ENCODE measurements at regions not wholly inside any gene's neighbourhood (a gene's known extent, or its start where the extent isn't known, plus 50 kb on each side); places are given as distances from the start of the nearest gene placed in this dataset.
A peak's percentile ranks its signal among the peaks of the same experiment; 100 is the strongest.
"Not testable (repeated sequence)": the region's sequence is repeated elsewhere in the genome, so short reads cannot be mapped to it uniquely, and the experiment has no call there.

GRCh38 chrX:107296184-107296583 lies 89.8 kb downstream of the DNAAF6 start:
- not testable (repeated sequence) for ATAC-seq

GRCh38 chrX:107298276-107298675 lies 91.9 kb downstream of the DNAAF6 start:
- DNase-seq = no peak
- ATAC-seq = no peak

More at GRCh38 chrX:107296184-107296583, 89.8 kb downstream of the DNAAF6 start:
- DNase-seq = not testable (repeated sequence)

DNA sequence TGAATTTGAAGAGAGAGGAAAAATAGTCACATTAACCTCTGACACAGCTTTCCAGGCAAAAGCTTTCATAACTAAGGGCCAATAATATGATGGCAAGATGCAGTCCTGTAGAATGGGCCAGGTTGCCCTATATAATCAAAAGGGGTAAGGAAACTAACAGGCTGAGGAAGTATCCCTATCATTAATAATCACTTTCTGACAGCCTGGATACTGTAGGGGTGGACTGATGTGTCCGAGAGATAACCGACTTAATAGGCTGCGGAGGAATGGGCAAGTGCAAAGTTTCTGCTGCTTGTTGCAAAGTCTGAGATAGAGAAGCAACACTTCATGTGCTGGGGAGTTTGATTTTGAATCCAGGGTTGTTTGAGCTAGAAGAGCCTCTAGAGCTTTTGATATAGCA lies 94.8 kb downstream of the DNAAF6 start:
- no peak for ATAC-seq
- DNase-seq = no peak

DNA sequence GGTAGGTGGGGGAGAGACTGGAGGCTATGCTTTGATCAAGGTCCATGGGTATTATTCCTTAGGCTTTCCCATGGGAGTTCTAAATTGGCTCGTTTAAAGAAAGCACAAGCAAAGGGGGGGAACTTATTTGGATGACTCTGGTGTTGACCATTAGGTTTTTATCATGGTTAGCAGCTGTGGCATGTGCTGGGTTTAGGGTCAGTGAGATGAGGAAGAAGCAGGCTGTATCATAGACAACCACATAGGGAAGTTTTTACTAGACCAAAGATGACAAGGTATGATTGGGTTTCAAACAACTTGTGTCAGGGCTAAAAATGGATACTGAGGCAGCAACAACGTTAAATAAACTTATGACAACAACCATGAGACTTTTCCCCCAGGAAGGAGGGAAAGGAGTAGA lies 97.7 kb downstream of the DNAAF6 start:
- DNase-seq (no peak), ATAC-seq (no peak)

- DNase-seq (no peak), ATAC-seq (no peak)
Observed at GRCh38 chrX:107323786-107324492, 117.5 kb downstream of the DNAAF6 start.

GRCh38 chrX:107324493-107325310 lies 118.3 kb downstream of the DNAAF6 start:
- peak; percentile 11 for DNase-seq
- no peak for ATAC-seq

DNA sequence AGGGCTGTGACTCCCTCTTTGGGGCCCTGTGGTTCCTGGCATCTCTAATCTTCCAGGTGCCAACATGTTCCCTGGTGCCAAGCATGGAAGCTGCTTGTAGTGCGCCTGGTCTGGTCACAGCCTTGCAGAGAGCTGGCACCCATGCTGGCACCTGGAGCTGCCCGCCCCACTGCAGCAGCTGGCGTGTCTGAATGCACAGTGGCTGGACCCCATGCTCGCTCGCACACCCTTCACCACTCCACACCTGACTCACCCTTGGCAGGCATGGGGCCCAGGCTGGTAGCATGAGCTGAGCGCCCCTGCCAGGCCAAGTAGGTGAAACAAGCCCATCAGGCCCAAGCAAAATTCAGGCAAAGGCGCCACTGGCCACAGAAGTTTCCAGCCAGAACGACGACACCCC lies 119.1 kb downstream of the DNAAF6 start:
- DNase-seq (no peak), ATAC-seq (no peak)

DNA sequence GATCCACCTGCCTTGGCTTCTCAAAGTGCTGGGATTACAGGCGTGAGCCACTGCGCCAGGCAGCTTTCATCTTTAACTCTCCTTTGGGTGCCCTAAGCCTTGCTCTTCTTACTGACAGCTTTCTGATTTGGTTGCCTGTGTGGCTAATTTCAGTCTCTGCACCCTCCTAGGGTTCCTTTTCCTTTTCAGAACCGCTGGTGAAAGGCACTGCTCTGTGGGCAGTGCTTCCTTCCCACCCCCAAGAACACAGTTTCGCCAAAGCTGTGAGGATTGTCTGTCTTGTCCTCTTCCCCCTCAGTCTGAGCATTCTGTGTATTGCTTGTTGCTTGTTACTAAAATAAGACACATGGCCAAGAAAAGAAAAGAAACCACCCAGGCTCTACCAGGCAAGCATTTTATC lies 101.4 kb upstream of the FRMPD3 start:
- ATAC-seq (no peak), DNase-seq (no peak)

- no peak for ATAC-seq
- DNase-seq = no peak
Observed at GRCh38 chrX:107348990-107349389, 100.5 kb upstream of the FRMPD3 start.

DNA sequence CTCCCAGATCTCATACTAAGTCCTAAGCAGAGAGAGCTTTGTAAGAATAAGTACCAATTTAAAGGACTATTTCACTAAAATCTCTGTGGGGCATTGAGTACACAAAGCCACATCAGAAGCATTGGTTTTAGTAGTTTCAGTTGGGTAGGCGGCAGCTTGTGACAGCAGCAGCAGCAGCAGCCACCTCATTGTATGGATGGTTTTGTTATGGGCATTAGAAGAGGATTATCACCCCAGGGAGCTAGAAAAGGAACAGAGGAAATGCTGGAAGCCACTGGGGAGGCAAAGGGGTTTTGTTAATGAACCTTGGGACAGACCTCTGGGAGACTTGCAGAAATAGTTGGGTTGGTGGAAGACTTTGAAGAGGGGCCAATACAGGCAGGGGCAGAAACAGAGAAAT lies 93.9 kb upstream of the FRMPD3 start:
- ATAC-seq (no peak), DNase-seq (no peak)

- ATAC-seq (no peak), DNase-seq (no peak)
Observed at GRCh38 chrX:107360788-107361360, 88.6 kb upstream of the FRMPD3 start.

DNA sequence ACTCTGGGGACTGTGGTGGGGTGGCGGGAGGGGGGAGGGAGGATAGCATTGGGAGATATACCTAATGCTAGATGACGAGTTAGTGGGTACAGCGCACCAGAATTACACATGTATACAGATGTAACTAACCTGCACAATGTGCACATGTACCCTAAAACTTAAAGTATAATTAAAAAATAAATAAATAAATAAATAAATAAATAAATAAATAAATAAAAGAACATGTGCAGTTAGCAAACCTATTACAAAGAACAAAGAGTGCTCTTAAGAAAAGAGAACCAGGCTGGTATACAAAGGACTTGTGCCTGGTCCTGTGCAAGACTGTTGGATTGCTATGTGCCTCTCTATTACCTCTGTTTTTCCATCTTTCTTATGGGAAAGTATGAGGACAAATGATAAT lies 79.3 kb upstream of the FRMPD3 start:
- DNase-seq, ATAC-seq: not testable (repeated sequence)

DNA sequence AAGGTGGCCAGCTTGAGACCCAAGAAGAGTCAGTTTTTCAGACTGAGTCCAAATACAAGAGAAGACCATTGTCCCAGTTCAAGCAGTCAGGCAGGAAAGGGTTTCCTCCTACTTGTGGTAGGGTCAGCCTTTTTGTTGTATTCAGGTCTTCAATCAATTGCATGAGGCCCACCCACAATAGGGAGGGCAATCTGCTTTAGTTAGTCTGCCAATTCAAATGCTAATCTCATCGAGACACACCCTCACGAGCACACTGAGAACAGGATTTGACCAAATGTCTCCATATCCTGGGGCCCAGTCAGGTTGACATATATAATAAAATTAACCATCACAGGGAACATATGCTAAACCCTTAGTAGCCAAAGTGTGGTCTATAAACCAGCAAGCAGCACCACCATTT lies 75.3 kb upstream of the FRMPD3 start:
- DNase-seq (no peak), ATAC-seq (no peak)

DNA sequence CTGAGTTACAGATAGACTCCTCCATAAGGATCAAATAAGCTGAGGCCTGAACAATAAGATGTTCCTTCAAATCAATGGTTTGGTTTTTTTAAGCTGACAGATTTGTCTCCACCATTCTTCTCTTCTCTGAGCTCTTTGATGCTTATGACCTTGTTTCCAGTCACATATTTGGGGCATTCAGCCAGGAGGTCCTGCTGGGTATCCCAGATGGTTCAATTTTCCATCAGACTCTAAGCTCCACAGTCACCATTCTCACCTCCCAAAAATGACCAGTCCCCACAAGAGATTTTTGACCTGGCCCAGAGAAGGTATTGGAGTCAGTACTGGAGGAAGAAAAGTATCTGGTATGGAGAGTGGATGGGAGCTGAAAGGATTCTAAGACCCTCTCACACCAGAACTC lies 74.6 kb upstream of the FRMPD3 start:
- ATAC-seq = no peak

GRCh38 chrX:107376186-107376585 lies 73.3 kb upstream of the FRMPD3 start:
- not testable (repeated sequence) for ATAC-seq, DNase-seq

More for the DNA sequence above, 74.6 kb upstream of the FRMPD3 start:
- no peak for DNase-seq

DNA sequence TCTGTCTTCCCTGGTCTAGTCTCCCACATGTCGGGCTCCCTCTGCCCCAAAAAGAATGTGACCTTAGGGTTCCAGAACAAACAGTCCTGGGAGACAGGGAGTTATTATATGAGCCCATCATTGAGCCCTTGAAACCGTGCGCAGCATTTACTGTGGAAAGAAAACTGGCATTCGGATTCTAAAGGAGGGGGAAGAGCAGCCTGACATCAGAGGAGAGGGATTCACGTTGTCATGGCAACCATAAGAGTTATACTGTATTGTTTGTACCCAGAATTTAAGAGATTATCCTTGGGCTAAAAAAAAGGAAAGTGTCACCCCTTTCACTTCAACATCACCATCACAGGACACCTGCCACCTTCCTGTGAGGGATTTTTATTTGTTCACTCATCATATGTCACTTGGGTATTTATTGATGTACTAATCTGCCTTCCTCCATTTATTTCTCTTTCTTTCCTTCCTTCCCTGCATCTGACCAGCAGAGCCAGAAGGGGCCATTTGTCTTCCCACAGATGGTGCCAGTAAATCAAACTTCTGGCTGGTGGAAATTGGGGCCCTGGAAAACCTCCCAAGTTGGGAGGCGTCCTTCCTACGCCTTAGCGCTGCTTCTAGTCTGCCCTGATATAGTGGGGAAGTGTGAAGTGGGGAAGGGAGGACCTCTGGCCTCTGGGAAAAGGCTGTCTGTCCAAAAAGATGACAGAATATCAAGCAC lies 64.9 kb upstream of the FRMPD3 start:
- ATAC-seq = no peak
- DNase-seq = no peak

DNA sequence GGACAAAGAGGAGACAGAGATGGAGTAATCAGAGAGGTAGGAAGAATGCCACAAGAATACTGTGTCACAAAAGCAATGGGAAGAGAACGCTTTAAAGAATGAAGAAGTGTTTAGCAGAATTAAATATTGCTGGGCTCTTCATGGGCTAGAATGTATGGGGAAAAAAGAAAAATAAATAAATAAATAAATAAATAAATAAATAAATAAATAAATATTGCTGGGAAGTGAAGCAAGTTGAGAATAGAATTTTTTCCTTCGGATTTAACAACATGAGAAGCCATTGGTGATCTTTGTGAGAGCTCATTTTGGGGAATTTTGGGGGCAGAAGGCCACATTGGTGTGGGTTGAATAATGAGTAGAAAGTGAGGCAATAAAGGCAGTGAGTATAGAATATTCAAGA lies 59.7 kb upstream of the FRMPD3 start:
- DNase-seq = no peak
- ATAC-seq = no peak

GRCh38 chrX:107393656-107394055 lies 55.8 kb upstream of the FRMPD3 start:
- not testable (repeated sequence) for ATAC-seq, DNase-seq

DNA sequence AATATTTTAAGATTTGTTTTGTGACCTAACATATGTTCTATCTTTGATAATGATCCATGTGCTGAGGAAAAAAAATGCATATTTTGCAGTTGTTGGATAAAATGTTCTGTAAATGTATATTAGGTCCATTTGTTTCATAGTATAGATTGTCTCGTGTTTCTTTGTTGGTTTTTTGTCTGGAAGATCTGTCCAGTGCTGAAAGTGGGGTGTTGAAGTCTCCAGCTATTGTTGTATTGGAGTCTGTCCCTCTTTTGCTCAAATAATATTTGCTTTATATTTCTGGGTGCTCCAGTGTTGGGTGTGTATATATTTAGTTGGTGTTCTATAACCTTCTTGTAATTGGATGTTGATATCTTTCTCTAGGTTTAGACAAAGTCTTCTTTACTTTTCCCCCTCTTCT lies 53.2 kb upstream of the FRMPD3 start:
- DNase-seq (no peak), ATAC-seq (no peak)

DNA sequence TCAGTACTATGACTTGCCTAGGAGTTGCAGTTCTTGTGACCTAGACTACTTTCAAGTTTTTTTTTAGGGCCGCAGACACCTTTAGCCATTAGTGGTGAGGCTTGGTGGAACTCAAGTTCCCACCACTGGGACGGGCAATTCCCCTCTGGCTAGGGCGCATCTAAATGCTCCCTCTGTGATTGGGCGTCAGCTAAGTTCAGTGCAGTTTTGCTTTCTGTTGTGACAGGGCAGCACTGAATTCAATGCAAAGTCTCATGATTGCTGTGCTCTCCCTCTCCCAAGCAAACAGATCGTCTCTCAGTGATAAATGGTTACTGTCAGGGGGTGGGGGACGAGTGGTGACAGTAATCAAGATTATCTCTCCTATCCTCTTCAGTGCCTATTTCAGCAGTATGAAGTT lies 52.7 kb upstream of the FRMPD3 start:
- DNase-seq (no peak), ATAC-seq (no peak)

DNA sequence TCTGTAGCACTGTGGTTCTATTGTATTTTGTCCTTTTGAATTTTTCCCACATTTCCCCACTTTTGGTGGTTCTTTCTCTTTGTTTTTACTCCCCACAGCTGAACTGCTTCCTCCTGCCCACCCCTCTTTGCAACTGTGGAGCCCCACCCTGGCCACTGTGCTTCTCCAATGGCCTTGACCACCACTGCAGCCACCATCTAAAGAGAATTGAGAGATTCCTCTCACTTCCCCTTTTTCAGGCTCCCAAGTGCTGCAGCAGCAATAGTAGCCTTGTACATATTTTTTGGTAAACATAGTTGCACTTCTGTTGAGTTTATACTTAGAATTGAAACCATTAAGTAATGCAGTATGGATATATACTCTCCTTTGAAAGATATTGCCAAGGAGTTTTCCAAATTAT lies 51.3 kb upstream of the FRMPD3 start:
- no peak for ATAC-seq
- DNase-seq = no peak

Measured in stimulated activated naive CD8-positive, alpha-beta T cell treated with anti-CD3 and anti-CD28 coated beads, Interleukin-15, Interleukin-2, amounts not matched to agents 100 U/mL and 50 U/mL, for 24 hours (primary cell).